ENCODE measurements at regions not wholly inside any gene's neighbourhood (a gene's known extent, or its start where the extent isn't known, plus 50 kb on each side); places are given as distances from the start of the nearest gene placed in this dataset.
"Not testable (repeated sequence)": the region's sequence is repeated elsewhere in the genome, so short reads cannot be mapped to it uniquely, and the experiment has no call there.

DNA sequence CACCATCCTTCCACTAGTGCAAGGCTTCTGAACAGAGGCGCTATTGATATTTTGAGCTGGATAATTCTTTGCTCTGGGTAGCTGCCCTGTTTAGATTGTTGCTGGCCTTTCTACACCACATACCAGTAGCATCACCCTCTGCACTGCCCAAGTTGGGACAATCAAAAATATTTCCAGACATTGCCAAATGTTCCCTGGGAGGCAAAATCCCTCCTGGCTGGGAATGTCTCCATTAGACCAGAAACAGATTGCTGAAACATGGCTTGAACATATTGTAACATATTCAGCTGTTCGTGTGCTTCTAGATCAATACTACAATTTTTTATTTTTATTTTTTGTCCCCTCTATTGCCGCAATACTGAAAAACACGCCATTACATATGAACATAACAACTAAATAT, 174.6 kb downstream of the ABCA8 start:
- DNase-seq (ENCODE audit: low spot score), result no peak

DNA sequence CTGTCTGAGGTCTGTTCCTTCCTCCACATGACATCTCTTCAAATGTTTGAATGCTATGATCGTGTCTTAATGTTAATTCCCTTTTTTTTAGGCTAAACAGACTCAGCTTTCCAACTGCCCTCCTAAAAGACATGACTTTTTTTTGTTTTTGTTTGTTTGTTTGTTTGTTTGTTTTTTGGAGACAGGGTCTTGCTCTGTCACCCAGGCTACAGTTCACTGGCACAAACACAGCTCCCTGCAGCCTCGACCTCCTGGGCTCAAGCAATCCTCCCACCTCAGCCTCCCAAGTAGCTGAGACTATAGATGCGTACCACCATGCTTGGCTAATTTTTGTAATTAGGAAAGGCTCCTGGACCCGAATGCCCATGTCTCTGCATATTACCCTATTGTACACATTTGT, 176.5 kb downstream of the ABCA8 start:
- no peak for DNase-seq (ENCODE audit: low spot score)

DNA sequence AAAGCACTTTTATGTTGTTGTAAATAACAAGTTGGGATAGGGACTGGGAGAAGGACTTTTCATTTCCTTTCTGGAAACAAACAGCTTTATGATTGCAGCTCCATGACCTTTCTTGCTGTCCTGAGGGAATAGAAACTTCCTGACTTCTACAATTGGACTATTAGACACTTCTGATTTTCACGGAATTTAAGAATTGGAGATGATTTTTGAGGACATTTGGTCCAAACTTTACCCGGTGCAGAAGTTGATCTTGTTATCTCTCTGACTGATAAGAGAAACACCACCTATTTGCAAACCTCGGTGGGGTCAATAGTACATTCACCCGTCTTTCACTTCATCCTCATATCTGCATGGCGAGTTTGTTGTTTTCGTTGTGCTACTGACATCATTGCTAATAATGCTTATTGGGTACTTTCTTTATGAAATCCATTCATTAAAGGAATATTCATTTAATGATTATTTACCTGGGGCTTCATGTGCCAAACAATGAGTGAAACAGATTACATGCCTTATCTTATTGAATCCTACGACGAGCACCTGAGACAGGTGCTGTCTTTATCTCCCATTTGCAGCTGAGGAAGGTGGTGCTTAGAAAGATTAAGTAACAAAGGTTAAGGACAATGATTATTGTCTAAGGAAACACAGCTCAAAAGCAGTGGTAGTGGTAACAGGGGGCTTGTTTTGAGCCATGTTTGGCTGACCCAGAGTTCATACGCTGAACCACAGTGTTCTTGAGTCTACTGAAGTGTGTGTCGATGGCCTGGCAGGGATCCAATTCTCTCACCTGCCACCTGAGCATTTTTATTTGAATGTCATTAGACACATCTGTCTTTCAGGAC, 176.9 kb upstream of the FAM20A start:
- no peak for DNase-seq (ENCODE audit: low spot score)

DNA sequence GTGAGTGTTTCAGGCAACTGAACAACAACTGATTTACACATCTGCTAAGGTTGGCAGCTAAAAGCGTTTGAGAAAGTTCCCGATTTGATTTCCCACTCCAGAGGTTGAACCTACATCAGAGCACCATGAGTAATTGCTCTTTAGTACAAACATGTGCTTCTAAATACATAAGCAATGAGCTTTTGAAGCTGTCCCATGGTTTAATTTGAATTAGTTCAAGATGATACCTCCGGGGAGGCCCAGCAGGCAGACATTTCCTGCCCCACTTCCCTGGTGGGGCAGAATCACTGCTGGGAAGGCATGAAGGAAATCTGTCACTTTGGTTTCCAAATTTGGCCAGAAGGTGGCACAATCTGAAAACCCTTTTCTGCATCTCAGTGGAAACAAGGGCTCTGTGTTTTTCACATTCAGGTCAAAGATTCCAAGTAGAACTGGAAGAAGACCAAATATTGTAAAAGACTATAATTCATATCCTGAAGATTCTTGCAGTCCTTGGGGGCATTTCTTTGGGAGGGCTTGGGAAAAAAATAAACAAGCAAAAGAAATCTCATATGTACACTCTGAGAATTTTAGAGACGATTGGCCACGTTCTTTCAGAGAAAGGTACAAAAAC, 176.2 kb upstream of the FAM20A start:
- DNase-seq (ENCODE audit: low spot score), result peak; percentile 61

DNA sequence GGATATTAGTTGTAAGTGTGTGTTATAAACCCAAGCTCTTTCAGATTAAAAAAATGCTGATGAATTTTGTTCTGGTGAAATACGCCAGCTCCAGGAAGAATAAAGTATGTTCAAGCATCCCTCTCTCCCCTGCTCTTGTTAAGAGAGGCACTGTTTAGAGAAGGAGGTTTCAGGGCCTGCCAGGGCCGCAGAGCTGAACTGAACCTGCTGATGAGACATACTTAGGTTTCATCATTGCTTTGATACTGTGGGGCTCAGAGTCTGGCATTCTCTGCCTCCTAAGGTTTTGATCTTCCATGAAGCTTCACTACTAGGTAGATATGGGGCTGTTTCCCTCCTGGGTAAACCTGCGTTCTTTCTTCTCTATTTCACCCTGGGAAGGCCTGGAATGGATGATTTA, 175.3 kb upstream of the FAM20A start:
- DNase-seq (ENCODE audit: low spot score), result no peak

DNA sequence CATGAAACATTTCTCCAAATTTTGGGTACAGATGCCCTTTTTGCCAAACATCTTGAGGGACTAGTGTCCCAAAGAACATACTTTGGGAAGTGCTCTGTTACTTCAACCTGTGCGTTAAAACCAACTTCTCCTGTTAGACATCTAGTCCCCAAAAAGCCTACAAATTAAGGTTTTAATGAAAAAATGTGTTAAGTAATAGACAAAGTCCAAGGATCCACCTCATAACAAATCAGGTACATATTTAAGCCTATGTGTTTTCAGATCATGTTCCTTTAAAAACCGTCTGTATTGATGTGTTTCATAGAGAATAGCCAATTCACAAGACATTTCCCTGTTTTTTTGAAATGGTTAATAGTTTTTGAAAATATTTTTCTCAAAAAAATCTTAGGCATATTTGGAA, 174.8 kb upstream of the FAM20A start:
- DNase-seq (ENCODE audit: low spot score), result no peak

DNA sequence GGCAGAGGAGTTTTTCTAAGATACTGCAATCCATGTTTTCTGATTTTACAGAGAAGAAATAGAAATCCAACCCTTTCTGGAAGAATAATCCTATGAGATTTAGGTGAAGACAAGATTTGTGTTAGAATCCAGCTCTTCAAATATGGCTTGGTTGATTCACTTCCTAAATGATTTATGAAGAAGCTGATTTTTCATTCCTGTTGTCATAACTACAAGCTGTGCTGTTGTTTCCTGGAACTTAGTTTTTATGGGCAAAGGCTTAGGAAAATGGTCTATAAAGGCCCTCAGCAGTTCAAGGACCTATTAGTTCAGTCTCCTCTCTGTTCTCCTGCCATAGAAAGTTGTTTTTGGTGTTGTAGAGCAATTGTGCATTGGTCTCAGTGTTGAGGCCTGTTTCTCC, 174.2 kb upstream of the FAM20A start:
- DNase-seq (ENCODE audit: low spot score), result no peak

DNA sequence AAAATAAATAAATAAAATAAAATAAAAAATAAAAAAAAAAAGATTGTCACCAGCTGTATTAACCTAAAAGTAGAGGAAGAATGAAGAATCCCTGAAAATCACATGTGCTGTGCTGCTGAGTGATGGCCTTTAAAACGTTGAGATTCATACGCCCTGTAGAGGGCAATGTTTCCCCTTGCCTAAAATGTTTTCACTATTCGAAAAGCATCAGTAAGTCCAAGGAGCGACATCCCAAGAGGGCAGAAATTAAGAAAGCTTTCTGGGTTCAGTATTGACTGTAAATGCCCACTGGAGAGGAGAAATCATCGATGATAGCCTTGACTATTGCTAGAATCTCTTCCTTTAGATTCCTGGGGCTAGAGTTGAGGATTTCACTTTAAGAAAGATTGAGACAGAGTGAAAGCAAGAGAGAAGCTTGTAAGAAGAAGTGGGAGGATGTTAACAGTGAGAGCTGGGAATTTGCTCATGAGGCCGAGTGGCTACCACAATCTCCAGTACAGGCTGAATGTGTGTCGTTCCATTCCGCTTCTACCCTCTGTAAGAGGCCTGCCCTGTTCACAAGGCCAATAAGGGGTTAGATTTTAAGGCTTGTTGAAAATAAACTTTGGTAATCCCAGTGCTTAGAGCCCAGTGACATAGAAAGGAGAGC, 170.8 kb upstream of the FAM20A start:
- DNase-seq (ENCODE audit: low spot score), result peak; percentile 40

DNA sequence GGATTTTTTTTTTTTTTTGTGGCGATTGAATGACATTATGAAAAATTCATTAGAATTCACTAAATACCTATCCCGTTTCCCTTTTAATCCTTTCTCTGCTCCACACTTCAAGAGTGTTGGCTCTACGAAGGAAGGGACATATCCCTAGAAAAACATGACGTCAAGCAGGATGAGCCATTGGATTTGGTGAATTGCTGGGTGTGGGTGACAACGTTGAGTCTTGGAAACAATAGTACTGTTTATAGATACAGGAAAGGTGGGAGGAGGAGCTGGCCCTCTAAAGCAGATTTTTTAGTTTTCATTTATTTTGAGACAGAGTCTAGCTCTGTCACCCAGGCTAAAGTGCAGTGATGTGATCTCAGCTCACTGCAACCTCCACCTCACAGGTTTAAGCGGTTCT, 167.6 kb upstream of the FAM20A start:
- no peak for DNase-seq (ENCODE audit: low spot score)

DNA sequence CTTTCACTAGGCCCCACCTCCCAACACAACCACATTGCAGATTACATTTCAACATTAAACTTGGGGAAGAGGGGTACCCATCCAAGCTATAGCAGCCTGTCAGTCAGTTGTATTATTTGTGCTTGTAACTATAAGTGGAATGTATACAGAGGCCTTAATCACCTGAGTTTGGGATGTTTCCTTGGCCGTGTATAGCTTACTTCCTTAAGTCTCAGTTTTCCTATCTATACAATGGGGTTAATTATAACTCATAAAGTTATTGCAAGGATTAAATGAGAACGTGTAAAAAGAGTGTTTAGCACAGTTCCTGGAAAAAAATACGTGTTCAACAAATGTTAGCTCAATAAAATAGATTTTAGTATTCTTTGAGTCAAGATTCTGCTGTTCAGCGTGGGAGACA, 165.5 kb upstream of the FAM20A start:
- no peak for DNase-seq (ENCODE audit: low spot score)

DNA sequence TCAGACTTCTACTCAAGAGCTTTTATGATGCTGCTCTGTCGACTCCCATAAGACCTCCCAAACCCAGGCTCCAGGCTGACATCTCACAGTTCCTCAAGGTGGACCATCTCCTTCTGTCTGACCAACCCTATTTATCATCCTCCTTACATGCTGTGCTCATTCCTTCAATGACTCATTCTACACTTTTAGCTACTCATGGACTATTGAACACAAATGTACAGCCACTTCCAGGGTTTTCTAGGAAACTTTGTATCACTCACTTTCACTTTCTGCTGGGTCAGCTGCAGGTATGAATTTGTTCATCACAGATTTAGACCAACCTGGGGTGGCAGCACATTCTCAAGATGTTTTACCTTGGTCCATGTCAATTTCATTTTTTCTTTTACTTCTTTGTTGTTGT, 162.4 kb upstream of the FAM20A start:
- DNase-seq (ENCODE audit: low spot score), result no peak

DNA sequence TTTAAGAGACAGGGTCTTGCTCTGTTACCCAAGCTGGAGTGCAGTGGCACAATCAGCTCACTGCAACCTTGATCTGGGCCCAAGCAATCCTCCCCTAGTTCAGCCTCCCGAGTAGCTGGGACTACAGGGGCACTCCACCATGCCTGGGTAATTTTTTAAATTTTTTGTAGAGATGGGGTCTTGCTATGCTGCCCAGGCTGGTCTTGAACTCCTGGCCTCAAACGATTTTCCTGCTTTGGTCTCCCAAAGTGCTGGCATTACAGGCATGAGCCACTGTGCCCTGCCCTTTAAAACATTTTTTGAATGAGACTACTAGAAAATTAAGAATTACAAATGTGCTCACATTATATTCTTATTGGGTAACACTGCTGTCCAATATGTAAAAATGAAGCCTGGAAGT, 161.7 kb upstream of the FAM20A start:
- DNase-seq (ENCODE audit: low spot score), result no peak

DNA sequence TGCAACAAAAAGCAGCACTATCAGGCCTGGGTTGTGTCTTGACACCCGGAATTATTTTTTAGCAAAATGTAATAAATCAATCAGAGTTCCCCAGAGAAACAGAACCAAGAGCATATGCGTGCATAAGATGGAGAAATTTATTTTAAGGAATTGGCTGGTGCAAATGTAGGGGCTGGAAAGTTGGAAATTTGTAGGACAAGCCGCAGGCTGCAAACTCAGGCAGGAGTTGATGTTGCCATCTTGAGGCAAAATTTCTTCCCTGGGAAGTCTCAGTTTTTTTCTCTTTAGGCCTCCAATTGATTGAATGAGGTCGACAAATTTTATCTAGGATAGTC, 158.9 kb upstream of the FAM20A start:
- DNase-seq (ENCODE audit: low spot score), result no peak

DNA sequence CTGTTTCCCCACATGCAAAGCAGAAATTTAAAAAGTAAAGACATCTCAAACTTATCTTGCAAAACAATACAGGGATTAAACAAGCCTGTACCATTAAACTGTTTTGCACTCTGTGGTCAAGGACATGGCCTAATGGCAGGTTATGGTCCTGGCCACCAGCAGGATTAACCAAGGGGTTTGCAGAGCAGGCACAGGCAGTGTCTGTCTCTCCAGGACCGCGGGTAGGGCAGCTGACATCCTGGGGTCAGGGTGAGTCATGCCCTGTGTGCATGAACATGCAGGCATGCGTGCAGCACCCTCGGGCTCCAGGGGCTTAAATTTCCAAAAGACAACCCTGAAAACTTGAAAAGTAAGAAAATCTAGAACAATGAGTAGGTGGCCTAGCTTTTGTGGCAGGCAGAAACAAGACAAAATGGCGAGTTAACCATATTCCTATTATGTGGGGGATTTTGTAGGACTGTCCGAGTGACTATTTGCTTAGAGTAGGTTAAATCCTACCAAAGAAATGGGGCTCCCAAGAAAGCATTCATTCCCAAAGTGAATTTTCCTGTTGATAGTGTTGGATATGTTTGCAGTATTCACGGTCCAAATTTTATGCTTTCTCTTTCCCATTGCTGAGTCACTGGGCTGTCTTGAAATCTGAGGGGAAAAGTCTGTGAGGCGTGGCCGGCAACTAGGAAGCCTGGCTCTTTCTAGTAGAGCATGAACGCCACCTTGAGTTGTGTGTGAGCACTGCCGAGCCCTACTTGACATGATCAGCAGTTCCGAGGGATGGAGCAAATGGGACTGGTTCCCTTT, 158.4 kb upstream of the FAM20A start:
- DNase-seq (ENCODE audit: low spot score), result peak; percentile 81

DNA sequence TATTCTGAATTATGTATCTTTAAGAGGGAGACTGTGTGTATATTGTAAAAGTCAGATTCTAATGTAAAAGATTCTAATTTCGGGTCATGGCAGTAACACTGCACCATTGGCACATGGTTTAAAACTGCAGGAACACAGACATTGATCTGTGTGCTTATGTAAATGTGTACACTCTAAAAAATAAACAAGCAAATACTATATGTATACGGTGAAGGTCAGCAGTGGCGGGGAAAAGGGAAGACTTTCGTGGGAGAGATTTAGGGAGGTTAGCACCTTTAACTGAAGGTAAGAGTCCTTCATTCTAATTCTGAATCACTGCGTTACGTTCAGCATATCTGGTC, 157.8 kb upstream of the FAM20A start:
- no peak for DNase-seq (ENCODE audit: low spot score)

DNA sequence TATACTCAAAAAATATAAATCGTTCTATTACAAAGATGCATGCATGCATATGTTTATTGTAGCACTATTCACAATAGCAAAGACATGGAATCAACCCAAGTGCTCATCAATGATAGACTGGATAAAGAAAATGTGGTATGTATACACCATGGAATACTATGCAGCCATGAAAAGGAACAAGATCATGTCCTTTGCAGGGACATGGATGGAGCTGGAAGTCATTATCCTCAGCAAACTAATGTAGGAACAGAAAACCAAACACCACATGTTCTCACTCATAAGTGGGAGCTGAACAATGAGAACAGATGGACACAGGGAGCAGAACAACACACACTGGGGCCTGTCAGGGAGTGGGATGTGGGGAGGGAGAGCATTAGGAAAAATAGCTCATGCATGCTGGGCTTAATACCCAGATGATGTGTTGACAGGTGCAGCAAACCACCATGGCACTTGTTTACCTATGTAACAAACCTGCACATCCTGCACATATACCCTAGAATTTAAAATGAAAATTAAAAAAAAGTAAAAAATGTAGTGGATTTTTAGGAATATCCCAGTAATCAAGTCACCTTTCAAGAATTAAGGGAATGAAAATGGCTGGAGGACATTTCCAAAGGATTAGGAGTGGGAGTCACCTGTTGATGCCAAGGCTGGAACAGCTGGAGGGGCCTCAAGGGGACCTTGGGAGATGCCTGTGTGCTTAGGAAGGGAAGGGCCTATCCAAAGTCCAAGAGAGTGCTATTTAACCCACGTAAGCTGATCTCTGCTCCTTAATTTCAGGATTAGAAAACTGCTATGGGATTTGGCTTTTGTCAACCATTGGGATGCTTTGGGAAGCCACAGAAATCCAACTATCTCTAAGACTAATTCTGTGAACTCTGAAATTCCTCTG, 156.9 kb upstream of the FAM20A start:
- not testable (repeated sequence) for DNase-seq (ENCODE audit: low spot score)

DNA sequence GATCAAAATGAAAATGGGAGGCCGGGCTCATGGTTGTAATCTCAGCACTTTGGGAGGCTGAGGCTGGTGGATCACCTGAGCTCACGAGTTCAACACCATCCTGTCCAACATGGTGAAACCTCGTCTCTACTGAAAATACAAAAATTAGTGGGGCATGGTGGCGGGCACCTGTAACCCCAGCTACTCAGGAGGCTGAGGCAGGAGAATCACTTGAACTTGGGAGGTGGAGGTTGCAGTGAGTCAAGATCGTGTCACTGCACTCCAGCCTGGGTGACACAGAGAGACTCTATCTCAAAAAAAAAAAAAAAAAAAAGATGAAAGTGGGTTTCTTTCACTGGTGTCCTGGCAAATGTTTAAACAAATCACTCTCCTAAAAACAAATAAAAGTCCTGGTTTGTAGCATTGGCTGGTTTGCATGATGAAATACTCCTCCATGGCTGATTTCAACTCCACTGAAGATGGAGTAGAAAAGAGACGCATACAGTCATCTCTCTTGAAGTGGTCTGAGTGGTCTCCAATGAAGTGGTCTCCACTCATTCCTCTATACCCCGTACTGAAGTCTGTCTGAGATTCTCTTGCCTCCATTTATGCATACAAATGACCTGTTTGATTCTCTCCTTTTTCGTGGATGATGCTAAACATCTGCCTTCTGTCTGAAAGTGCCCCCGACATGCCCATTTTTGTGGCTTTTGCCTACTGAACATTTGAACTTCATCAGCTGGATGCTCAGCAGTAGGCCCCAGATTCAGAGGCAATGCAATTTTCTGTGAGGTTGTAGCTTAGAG, 153.0 kb upstream of the FAM20A start:
- no peak for DNase-seq (ENCODE audit: low spot score)

DNA sequence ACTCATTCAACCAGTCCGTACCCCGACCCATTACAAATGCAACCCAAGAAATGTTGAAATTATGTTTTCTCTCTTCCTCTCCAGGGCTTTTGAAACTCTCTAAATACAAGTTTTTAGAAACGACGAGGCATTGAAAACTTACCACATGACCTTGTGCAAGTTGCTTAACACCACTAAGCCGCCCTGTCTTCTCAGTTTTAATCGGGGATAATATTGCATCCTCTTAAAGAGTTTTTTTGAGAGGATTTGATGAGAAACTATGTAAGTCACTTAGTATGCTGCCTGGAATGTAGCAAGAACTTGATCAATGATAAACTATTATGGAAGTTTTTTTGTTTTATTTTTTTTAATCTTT, 149.0 kb upstream of the FAM20A start:
- no peak for DNase-seq (ENCODE audit: low spot score)

DNA sequence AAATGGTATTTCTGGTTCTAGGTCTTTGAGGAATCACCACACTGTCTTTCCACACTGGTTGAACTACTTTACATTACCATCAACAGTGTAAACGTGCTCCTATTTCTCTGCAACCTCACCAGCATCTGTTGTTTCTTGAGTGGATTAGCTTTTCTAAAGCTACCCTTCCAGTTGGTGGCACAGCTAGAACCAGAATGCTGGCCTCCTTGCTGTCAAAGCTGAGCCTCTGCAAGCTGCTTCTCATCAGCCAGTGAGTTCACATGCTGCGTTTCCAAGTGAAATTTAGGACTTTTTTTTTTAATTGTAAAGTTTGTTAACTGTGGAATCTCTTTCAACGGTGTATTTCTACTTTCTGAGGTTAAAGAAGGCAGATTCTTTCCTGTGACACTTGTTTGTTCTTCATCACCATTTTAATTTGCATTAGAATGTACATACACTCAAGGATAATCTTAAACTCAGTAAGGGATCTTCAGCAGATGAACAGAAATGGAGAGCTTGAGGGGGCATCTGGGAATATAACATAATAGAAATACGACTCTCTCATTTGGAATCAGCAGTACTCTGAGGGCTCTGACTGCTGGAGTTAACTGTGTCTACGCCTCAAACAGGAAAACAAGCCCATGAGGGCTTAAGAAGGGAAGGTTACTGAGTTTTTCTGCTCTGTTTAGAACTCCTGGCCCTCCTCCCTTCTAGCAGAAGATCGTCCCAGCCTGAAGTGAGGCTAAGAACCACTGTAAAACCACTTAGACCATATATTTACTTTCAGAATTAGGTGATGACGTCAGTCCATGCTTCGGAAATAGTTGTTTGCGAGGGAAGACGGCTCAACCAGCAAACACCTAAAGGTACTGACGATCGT, 148.4 kb upstream of the FAM20A start:
- no peak for DNase-seq (ENCODE audit: low spot score)

DNA sequence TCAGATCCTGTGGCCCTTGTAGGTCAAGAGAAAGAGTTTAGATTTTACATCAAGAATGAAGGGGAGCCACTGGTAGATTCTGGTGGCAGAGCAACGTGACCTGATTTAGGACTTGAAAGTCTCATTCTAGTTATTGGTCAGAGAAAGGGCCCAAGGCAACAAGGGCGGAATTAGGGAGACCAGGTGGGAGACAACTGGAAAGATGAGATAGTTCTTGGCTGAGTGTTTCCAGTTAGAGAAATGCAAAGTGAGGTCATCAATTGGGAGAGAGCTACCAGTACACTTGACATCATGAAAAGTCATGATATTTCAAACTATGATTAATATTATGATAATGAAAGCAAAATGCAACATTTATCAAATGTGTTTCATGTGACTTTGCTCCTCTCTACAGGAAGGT, 147.2 kb upstream of the FAM20A start:
- no peak for DNase-seq (ENCODE audit: low spot score)

Data from cerebellar cortex (tissue), 1 donor.